ENCODE measurements at regions not wholly inside any gene's neighbourhood (a gene's known extent, or its start where the extent isn't known, plus 50 kb on each side); places are given as distances from the start of the nearest gene placed in this dataset.

DNA sequence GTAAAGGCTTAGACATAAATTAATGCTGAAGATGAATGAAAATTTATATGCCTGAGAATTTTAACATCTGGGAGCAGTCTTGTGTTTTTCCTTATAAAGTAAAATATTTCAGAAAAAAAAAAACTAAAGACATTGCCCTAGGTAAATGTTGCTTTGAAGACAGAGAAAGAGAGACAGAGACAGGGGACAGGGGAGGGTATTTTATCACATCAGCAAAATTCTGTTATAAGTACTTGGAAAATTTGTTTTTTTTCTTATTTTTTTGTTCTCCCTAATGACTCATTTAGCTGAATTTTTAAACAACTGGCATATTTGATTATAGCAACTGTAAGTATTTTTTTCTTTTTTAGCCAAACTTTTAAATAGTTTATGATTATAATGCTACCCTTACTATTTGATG is 1540.6 kb upstream of the GBE1 start:
- DNase-seq, result no peak

DNA sequence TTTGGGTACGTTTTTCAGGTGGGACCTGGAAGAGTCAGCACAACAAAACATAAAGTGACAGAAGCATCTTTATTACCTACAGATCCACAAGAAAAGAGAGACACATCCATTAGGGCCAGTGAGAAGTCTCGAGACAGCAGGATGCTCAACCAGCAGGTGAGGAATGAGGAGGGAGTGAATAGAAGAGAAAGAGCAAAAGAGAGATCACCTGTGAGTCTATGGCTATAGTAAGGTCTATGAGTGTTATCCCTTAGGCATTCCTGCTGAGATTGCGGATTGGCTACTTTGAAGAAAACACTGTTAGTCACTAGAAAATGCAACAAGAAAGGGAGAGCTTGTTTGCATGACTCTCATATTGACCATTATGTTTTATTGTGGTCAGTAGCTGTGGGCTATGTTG is 1556.2 kb upstream of the GBE1 start:
- no peak for DNase-seq

DNA sequence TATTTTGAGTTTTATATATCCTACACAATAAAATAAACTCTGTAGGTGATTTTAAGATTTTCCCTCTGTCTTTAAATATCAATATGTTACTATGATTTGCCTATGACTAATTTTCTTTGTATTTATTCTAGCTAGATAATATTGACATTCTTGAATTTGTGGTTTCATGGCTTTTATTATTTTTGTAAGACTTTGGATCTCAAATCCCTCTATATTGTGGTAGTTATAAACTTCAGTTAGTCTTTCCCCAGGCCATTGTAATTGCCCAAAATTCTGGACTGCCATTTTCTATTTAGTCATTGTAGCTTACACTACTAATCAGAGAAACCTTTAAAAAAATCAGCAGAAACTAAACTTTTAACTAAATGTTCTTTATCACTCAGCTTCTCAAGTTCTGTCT is 1559.3 kb upstream of the GBE1 start:
- DNase-seq, result no peak

DNA sequence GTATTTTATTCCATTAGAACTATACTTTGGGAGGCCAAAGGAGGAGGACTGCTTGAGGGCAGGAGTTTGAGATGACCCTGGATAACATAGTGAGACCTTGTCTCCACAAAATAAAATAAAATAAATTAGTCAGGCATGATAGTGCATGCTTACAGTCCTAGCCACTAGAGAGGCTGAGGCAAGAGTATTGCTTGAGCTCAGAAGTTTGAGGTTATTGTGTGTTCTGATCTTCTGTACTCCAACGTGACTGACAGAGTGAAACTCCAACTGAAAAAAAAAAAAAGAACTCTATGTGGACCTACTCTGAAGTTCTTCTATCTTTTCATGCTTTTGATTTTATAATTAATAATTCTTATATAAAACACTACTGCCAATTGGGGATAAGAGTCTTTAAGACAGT is 1560.0 kb upstream of the GBE1 start:
- no peak for DNase-seq

DNA sequence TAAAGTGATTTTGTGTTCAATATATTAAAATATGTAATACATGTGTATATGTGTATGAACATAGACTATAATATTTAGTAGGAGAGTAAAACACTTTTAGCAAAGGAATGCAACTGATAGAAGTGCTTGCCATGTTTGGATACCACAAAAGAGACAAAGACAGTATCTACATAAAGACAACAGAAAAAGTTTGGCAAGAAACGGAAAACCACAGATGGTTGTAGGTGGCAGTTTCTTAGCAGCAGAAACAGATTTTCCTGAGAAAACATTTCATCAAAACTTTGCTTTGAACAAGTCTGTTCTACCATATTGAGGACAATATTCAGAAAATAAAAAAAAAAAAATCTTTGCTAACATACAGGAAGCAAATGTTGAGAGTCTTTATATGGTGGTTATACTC is 1560.4 kb upstream of the GBE1 start:
- no peak for DNase-seq

DNA sequence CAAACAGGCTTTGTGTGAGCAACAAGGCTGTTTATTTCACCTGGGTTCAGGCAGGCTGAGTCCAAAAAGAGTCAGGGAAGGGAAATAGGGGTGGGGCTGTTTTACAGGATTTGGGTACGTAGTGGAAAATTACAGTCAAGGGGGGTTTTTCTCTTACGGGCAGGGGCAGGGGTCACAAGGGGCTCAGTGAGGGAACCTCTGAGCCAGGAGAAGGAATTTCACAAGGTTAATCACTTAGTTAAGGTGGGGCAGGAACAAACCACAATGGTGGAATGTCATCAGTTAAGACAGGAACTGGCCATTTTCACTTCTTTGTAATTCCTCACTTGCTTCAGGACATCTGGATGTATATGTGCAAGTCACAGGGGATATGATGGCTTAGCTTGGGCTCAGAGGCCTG is 1592.8 kb upstream of the GBE1 start:
- DNase-seq, result no peak

DNA sequence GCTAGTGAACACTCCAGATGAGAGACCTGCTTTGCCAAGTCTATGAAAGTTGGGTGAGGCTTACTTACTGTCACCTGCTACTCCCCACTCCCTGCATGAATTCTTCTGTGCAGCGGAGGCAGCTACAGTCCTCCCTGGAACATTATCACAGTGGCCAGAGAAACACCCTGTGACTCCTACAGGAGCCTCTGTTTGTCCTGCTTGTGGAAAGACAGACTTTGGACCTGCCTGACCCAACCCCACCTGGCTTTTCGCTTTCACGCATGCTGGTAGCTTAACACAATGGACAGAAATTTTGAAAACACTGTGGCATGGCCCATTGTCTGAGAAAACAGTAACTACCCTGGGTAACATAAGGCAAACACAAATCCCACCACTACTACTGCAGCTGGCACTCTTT is 1565.5 kb upstream of the CADM2 start:
- DNase-seq, result no peak

DNA sequence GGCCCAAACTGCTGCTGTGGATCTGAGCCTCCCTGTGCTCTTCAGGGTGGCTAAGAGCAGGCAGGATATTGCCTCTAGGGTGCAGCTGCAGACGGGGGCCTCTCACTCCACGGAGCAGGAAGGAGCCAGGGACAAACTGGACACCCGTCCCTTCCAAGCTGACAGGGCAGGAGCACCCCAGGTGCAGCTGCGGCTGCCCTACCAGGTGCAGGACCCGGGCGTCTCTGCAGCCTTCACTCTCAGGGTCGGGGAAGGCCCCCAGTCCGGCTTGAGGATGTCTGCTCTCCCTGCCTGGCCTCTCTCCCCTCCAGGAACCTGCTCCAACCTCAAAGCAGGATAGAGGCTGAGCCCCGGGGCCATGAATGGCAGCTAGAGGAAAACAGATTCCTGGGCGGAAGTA is 1554.9 kb upstream of the CADM2 start:
- DNase-seq, result no peak

DNA sequence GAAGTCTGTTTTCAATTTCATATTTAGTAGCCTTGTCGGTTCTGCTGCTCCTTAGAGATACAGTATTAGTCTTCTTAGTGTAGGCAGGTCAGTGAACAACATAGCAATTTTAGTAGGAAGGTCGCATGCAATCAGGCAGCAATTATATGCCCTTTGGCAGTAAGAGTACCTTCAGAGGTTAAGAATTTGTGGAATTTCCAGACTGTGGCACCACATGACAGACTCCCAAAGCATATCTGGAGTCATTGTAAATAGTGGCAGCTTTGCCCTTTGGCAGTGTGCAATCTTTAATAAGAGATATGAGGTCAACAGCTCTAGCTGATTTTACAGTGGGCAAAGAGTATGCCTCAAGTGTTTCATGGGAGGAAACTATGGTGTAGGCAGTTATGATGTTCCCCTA is 1532.5 kb upstream of the CADM2 start:
- no peak for DNase-seq

DNA sequence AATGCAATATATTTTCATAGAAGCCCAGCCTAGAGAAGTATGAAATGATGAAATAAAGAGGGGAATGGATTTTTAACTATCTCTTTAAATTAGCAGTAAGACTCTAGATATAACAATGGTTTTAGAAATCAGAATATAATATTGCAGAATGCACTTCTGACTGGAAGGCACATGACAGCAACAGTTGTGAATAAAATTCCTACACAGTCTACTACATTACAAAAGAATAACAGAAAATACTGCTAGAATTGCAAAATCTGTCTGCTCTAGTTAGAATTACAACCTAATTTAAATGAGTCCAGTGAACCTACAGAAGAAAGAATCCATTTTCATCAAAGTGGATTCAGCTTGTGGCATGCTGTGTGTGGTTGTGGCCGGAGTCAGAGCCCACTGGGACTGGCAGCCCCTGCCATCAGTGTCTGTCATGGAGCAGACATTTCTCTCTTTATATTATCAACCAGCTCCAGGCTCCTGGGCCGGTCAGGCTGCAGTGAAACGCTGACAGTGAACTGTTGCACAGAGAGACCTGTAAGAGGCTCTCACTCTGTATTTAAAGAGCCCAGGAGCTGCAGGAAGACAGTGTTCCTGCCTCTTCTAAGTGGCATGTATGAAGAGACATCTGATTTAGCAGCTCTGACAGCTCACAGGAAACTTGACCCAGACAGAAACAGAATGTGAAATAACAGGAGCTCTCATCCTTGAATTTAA is 1523.8 kb upstream of the CADM2 start:
- no peak for DNase-seq

DNA sequence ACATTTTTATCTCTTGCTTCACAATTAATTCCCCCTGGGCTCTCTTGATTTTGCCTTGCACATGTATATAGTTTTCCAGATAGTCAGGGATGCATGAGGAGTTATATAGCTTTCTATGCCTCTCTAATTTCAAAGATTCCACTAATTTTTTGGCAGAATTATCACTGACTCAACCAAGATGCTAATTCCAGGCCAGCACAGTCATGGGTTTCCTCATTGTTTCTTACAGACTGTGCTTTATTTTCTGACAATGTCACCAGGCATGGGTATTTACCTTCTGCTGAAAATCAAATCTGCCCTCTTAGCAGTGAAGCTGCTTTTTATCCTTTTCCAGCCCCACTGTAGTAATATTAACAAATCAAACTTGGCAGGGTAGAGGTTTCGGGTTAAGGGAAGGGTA is 1520.6 kb upstream of the CADM2 start:
- DNase-seq, result no peak

DNA sequence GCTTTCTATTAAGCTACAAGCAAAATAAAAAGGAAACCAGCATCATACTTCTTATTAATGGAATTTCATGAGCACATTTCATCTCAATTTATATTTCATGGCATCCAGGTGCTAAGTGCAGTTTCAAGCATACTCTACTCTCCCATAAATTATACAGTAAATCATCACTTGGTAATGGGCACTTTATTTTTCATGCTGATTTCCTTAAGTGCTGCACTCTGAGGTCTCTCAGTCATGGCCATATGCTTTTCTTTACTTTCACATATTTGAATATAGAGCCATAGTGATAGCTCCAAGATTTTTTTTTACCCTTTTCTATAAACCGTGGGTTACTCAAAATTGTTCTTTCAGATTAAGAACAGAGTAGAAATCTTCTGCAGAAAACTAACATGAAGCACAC is 1505.7 kb upstream of the CADM2 start:
- DNase-seq, result no peak

DNA sequence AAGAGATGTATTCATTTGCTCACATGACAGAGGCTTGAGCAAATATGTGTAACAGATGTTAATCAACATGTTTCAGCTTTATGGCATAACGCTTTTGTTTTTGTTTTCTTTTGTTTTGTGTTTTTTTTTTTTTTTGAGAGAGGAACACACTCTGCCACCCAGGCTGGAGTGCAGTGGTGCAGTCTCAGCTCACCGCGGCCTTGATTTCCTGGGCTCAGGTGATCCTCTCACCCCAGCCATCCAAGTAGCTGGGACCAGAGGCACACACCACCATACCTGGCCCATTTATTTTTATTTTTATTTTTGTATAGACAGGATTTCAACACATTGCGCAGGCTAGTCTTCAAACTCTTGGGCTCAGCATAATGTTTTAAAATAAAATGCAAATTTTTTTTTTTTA is 1504.4 kb upstream of the CADM2 start:
- no peak for DNase-seq

DNA sequence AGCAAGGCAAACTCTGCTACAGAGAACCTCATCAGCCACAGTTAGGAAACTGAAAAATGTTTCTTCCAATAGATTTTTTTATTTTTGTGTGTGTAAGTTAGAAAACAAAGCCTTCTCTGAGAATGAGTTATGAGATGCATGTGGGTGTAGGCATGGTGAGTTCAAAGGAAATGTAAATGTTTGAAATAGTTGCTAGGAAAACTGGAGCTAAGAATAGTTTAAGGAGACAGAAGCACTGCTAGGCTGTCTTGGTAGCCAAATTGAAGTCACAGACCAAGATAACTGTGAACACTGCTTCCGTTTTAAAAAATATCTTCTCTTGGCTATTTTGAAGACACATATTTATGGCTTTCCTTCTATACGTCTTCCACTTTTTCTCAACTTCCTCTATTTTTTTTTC is 1501.2 kb upstream of the CADM2 start:
- DNase-seq, result no peak

DNA sequence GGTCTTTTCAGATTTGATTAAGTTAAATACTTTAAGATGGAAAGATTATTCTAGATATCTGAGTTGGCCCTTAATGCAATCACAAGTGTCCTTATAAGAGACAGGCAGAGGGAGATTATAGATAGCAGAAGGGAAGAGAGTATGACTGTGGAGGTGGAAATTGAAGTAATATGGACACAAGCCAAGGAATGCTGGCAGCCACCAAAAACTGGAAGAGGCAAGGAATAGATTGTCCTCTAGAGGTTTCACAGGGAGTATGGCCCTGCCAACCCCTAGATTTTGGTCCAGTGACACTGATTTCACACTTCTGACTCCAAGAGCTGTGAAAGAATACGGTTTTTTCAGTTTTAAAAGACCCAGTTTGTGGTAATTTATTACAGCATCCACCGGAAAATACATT is 1498.7 kb upstream of the CADM2 start:
- no peak for DNase-seq

DNA sequence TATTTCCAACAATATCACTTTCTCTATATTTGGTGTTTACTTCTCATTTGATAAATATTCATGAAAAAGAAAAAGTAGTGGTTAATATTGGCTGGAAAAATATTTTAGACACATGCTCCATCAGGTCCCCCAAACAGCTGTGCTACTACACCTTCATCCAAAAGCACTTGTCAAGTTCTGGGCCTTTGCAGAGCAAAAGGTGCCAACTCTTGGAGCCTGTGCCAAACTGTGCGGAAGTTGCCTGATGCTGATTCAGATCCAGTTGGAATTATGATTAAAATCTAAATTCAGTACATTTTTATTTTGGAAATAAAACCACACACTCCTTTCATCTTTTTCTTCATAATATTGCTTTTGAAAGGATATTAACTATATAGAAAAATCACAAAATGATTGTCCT is 1497.4 kb upstream of the CADM2 start:
- DNase-seq, result no peak

DNA sequence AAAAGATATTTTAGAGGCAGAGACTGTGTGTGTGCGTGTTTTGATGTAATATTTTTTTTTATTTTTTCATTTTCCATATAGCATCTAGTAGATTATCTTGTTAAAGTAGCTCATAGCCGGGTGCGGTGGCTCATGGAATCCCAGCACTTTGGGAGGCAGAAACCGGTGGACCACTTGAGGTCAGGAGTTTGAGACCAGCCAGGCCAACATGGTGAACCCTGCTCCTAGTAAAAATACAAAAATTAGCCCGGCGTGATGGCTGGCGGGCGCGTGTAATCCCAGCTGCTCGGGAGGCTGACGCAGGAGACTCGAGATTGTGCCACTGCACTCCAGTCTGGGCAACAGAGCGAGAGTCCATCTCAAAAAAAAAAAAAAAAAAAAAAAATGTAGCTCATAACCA is 1481.2 kb upstream of the CADM2 start:
- DNase-seq, result no peak

DNA sequence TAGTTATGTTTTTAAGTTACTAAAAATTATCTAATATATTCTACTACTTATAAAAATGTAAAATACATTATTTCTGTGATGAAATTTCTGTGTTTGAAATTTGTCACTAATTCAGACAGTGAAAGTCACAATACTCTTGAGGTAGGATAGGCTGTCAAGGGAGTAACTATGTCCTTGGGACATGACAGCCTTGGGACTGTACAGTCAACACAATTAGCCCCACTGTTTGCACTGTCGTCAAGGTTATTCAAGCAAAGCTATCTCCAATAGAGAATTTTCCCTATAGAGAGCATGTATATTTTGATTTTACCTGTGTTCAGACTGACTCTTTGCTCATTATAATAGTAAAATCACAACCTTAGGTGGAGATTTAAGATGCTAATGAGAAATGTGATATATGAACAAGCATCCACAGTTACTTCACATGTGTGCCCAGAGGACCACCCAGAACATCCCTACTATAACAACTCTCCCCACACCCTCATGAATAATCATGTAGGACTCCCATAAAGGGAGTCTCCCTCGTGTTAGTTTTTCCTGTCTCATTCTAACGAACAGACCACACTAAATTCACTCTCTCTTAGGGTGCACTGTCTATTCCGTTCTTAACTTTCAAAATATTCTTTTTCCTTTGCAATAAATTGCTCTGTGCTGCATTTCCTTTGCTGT is 1476.3 kb upstream of the CADM2 start:
- DNase-seq, result no peak

DNA sequence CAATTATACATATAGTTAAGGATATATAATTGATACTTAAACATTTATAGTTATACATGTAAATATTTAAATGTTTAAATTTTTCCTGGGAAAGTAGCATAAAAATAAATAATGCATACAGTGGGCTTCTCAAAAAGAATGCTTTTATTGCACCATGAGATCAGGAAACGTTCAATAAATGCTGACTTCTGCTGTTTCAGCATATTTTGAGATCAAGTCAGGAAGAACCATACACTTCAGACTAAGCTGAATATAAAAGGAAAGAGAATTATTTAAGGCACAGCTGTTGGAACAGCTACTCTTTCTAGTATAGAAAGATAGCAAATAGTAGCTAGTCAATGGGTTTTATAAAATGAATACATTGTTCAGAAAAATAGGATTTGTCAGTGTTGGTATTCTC is 1462.3 kb upstream of the CADM2 start:
- no peak for DNase-seq

DNA sequence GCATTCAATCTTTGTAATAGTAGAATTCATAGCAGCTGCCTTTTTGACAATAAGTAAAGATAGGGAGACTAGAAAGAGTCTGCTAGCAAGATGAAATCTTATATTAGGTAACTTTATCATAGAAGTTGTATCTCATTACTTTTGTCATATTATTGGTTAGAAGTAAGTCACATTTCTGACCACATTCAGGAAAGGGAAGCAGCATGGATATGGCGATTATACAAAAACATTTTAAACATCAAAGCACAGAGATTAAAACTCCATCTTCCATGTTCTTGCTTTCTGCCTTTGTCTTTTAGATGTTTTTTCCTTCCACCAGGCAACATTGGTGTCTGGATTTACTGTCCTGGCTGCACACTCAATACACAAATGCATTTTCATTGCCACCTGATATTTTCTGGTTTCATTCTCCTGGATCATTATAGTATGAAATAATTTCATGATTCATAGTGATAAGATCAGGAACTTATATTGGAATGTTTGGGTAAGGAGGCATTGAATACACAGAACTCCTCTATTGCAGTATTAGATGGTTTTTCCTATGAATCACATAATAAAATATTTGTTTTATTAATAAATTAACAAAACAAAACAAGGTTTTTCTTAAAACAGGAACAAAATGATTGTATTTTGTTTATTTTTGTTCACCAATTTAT is 1460.3 kb upstream of the CADM2 start:
- DNase-seq, result no peak

DNA sequence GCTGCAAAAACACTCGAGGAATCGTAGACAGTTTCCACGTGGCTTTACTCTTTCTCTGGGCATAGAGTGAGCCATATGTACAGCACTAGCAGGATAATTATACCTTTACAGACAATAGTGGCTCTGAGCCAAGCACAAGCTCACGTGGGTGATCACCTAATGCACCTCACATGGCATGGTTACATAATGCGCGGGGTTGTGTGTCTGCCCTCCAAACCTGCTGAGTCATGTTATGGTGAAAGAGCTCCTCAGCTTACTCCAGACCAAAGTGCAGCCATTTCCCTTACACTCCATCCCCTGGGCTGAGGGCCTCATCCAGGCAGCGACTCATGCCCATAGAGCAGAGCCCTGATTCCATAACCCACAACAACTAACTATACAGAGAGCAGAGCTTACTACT is 1458.4 kb upstream of the CADM2 start:
- DNase-seq, result no peak

DNA sequence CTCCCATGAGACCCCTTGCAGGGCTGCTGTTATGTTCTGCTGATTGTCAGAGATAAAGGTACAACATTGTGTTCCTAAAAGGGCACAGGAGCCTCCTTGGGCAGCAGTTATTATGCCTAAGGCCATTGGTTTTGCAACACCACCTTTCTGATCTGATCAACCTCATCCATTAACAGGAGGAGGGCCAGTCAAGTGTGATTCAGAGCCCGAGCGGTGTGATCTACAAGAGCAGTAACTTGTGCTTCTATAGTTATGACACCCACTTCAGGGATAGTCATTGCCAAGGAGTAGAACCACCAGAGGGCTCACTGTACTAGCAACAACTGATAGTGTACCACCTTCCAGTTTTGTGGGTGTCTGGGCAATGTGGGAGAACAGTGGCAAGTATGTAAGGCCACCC is 1457.9 kb upstream of the CADM2 start:
- no peak for DNase-seq

DNA sequence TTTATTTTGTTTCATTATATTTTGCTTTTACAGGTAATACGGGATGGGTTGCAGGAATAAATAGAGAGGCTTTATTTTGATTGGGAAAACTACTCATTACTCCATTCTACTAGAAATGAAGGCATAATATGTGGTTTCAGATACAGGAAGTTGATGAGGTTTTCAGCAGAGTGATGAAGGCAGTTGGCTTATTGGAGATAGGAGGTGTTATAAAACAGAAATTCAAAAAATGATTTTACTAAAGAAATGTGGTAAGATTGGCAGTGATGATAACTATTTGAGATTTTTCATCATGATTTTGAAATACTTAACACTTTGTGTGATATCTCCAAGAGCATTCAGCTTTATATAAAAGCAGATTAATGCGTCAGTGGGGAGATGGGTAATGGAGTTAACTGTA is 1445.7 kb upstream of the CADM2 start:
- no peak for DNase-seq

DNA sequence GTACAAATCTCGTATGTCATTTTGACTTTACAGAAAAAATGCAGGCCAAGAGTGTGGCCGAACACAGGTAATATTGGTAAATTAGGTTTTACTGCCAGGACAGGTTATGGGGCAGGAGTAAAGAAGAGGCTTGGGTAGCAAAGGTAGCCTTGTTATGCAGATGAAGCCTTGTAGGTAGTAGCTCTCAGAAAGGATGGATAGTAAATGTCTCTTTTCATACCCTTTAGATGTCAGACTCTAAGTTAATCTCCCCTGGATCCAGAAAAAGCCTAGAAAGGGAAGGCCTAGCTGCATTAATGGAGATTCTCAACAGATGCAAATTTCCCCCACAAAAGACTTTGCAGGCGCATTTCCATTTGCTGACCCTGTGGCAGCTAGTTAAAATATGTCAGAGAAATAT is 1445.1 kb upstream of the CADM2 start:
- no peak for DNase-seq

Data from activated CD4-positive, alpha-beta T cell treated with anti-CD3 and anti-CD28 coated beads for 48 hours (primary cell).